ENCODE measurements at regions not wholly inside any gene's neighbourhood (a gene's known extent, or its start where the extent isn't known, plus 50 kb on each side); places are given as distances from the start of the nearest gene placed in this dataset.

DNA sequence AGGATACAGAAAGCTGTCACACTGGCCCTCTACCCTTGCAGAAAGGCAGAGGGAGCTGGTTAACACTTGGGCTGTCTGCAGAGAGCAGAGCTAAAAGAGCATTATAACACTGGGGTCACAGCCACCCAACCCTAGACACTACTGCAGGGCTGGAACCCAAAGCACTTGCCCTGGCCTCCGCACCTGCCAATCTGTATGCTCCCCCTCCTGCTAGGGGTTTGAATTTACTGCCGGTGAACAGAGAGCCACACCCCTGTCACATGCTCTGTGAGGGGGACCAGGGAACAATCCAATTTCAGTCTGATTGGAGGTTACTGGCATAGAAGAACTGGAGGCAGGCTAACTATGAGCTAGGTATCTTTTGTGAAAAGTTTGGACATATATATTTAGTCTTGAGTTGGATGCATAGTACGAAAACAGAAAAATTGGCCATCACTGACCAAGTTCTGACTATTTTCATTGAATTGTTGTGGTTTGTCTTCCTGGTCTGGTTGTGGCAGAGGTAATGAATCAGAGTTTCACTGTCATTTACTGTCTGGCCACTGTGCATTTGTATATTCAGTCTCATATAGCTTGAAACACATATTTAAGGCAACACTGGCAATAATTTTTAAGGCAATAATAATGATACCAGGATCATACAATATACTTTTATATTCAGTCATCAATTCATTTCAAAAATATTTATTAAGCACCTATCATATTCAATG, 504.3 kb upstream of the ATXN8OS start:
- TF ChIP-seq, protein P1, sequence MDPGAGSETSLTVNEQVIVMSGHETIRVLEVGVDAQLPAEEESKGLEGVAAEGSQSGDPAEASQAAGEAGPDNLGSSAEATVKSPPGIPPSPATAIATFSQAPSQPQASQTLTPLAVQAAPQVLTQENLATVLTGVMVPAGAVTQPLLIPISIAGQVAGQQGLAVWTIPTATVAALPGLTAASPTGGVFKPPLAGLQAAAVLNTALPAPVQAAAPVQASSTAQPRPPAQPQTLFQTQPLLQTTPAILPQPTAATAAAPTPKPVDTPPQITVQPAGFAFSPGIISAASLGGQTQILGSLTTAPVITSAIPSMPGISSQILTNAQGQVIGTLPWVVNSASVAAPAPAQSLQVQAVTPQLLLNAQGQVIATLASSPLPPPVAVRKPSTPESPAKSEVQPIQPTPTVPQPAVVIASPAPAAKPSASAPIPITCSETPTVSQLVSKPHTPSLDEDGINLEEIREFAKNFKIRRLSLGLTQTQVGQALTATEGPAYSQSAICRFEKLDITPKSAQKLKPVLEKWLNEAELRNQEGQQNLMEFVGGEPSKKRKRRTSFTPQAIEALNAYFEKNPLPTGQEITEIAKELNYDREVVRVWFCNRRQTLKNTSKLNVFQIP (CRISPR knock-in tag; IDR thresholded peaks at IDR 0.05; ENCODE audit: borderline replicate concordance, low read depth), result no peak
- TF ChIP-seq RARB (CRISPR knock-in tag; IDR thresholded peaks at IDR 0.05) (no peak), ESRRG (CRISPR knock-in tag; IDR thresholded peaks at IDR 0.05) (no peak), ZFP30 (CRISPR knock-in tag; IDR thresholded peaks at IDR 0.05) (no peak), ISL1 (CRISPR knock-in tag; IDR thresholded peaks at IDR 0.05) (no peak), ZC3H10 (CRISPR knock-in tag; IDR thresholded peaks at IDR 0.05) (no peak), PPARA (CRISPR knock-in tag; IDR thresholded peaks at IDR 0.05; ENCODE audit: borderline replicate concordance) (no peak), BACH2 (CRISPR knock-in tag; IDR thresholded peaks at IDR 0.05; ENCODE audit: borderline replicate concordance) (no peak), ZNF70 (CRISPR knock-in tag; IDR thresholded peaks at IDR 0.05) (no peak), SNAI2 (CRISPR knock-in tag; IDR thresholded peaks at IDR 0.05) (no peak), ZFP3 (CRISPR knock-in tag; IDR thresholded peaks at IDR 0.05) (no peak), OSR1 (CRISPR knock-in tag; IDR thresholded peaks at IDR 0.05) (no peak)
- TF ChIP-seq, protein P2, sequence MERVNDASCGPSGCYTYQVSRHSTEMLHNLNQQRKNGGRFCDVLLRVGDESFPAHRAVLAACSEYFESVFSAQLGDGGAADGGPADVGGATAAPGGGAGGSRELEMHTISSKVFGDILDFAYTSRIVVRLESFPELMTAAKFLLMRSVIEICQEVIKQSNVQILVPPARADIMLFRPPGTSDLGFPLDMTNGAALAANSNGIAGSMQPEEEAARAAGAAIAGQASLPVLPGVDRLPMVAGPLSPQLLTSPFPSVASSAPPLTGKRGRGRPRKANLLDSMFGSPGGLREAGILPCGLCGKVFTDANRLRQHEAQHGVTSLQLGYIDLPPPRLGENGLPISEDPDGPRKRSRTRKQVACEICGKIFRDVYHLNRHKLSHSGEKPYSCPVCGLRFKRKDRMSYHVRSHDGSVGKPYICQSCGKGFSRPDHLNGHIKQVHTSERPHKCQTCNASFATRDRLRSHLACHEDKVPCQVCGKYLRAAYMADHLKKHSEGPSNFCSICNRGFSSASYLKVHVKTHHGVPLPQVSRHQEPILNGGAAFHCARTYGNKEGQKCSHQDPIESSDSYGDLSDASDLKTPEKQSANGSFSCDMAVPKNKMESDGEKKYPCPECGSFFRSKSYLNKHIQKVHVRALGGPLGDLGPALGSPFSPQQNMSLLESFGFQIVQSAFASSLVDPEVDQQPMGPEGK (CRISPR knock-in tag; IDR thresholded peaks at IDR 0.05; ENCODE audit: borderline replicate concordance), result no peak
- TF ChIP-seq, protein P3, sequence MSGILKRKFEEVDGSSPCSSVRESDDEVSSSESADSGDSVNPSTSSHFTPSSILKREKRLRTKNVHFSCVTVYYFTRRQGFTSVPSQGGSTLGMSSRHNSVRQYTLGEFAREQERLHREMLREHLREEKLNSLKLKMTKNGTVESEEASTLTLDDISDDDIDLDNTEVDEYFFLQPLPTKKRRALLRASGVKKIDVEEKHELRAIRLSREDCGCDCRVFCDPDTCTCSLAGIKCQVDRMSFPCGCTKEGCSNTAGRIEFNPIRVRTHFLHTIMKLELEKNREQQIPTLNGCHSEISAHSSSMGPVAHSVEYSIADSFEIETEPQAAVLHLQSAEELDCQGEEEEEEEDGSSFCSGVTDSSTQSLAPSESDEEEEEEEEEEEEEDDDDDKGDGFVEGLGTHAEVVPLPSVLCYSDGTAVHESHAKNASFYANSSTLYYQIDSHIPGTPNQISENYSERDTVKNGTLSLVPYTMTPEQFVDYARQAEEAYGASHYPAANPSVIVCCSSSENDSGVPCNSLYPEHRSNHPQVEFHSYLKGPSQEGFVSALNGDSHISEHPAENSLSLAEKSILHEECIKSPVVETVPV (CRISPR knock-in tag; IDR thresholded peaks at IDR 0.05), result no peak
- TF ChIP-seq, protein P4, sequence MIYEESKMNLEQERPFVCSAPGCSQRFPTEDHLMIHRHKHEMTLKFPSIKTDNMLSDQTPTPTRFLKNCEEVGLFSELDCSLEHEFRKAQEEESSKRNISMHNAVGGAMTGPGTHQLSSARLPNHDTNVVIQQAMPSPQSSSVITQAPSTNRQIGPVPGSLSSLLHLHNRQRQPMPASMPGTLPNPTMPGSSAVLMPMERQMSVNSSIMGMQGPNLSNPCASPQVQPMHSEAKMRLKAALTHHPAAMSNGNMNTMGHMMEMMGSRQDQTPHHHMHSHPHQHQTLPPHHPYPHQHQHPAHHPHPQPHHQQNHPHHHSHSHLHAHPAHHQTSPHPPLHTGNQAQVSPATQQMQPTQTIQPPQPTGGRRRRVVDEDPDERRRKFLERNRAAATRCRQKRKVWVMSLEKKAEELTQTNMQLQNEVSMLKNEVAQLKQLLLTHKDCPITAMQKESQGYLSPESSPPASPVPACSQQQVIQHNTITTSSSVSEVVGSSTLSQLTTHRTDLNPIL (CRISPR knock-in tag; IDR thresholded peaks at IDR 0.05; ENCODE audit: low read depth), result no peak
- no peak for ATAC-seq

DNA sequence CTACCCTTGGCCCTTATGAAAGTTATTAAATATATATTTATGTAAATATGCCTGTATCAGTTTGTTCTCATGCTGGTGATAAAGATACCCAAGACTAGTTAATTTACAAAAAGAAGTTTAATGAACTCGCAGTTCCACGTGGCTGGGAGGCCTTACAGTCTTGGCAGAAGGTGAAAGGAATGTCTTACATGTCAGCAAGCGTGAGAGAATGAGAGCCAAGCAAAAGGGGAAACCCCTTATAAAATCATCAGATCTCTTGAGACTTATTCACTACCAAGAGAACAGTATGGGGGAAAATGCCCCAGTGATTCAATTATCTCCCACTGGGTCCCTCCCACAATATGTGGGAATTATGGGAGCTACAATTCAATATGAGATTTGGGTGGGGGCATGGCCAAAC, 506.0 kb upstream of the ATXN8OS start:
- TF ChIP-seq ZFP30 (CRISPR knock-in tag; IDR thresholded peaks at IDR 0.05) (no peak), BACH2 (CRISPR knock-in tag; IDR thresholded peaks at IDR 0.05; ENCODE audit: borderline replicate concordance) (no peak), TCF4 (CRISPR knock-in tag; IDR thresholded peaks at IDR 0.05; ENCODE audit: borderline replicate concordance) (no peak), RARB (CRISPR knock-in tag; IDR thresholded peaks at IDR 0.05) (no peak), ESRRG (CRISPR knock-in tag; IDR thresholded peaks at IDR 0.05) (no peak)
- TF ChIP-seq, protein P1 (CRISPR knock-in tag; IDR thresholded peaks at IDR 0.05; ENCODE audit: borderline replicate concordance, low read depth), result no peak
- TF ChIP-seq, protein P5, sequence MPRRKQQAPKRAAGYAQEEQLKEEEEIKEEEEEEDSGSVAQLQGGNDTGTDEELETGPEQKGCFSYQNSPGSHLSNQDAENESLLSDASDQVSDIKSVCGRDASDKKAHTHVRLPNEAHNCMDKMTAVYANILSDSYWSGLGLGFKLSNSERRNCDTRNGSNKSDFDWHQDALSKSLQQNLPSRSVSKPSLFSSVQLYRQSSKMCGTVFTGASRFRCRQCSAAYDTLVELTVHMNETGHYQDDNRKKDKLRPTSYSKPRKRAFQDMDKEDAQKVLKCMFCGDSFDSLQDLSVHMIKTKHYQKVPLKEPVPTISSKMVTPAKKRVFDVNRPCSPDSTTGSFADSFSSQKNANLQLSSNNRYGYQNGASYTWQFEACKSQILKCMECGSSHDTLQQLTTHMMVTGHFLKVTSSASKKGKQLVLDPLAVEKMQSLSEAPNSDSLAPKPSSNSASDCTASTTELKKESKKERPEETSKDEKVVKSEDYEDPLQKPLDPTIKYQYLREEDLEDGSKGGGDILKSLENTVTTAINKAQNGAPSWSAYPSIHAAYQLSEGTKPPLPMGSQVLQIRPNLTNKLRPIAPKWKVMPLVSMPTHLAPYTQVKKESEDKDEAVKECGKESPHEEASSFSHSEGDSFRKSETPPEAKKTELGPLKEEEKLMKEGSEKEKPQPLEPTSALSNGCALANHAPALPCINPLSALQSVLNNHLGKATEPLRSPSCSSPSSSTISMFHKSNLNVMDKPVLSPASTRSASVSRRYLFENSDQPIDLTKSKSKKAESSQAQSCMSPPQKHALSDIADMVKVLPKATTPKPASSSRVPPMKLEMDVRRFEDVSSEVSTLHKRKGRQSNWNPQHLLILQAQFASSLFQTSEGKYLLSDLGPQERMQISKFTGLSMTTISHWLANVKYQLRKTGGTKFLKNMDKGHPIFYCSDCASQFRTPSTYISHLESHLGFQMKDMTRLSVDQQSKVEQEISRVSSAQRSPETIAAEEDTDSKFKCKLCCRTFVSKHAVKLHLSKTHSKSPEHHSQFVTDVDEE (CRISPR knock-in tag; IDR thresholded peaks at IDR 0.05), result no peak
- no peak for ATAC-seq

DNA sequence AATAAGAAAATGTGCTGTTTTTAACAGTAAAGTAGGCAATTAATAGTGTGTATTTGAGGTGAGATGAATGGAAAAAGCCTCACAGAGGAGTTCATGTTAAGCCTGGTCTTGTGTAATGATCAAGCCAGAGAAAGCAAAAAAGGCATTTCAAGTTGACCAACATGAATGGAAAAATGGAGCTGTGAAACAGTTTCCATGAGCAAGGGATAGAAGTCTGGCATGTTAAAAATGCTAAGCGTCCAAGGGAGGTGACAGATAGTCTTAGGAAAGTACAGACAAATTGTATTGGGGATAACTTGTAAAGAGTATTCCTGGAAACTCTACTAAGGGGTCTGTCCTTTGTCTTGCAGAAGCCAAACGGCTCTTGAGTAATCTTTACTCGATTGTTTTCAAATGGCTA, 506.8 kb upstream of the ATXN8OS start:
- ATAC-seq, result no peak
- TF ChIP-seq ZFP3 (CRISPR knock-in tag; IDR thresholded peaks at IDR 0.05), result no peak
- TF ChIP-seq, protein P3 (CRISPR knock-in tag; IDR thresholded peaks at IDR 0.05), result no peak
- TF ChIP-seq ARNTL (CRISPR knock-in tag; IDR thresholded peaks at IDR 0.05; ENCODE audit: borderline replicate concordance, low read depth), result no peak
- TF ChIP-seq, protein P5 (CRISPR knock-in tag; IDR thresholded peaks at IDR 0.05), result no peak
- TF ChIP-seq, protein P4 (CRISPR knock-in tag; IDR thresholded peaks at IDR 0.05; ENCODE audit: low read depth), result no peak
- no peak for TF ChIP-seq GLIS3 (CRISPR knock-in tag; IDR thresholded peaks at IDR 0.05)
- no peak for TF ChIP-seq RARB (CRISPR knock-in tag; IDR thresholded peaks at IDR 0.05)
- TF ChIP-seq SNAI2 (CRISPR knock-in tag; IDR thresholded peaks at IDR 0.05), result no peak
